HEK293T (cell line): ENCODE measurements at regions not wholly inside any gene's neighbourhood (a gene's known extent, or its start where the extent isn't known, plus 50 kb on each side); places are given as distances from the start of the nearest gene placed in this dataset.

Source experiments
- BHLHE40 ChIP-seq: fragments of 450-650 bp; IDR thresholded peaks from 2 replicates; pipeline ENCODE4 v1.6.1; 2016; ENCODE audit warnings: mild to moderate bottlenecking, moderate library complexity, borderline replicate concordance
- ELF4 ChIP-seq: fragments of 450-650 bp; IDR thresholded peaks from 2 replicates; pipeline ENCODE4 v1.6.1; 2017; ENCODE audit warnings: antibody characterized with exemption
- FOXM1 ChIP-seq: fragments of 450-650 bp; IDR thresholded peaks from 2 replicates; pipeline ENCODE4 v1.6.1; 2017; ENCODE audit warnings: mild to moderate bottlenecking, borderline replicate concordance
- L3MBTL2 ChIP-seq: fragments of 450-650 bp; conservative IDR thresholded peaks from 2 replicates; pipeline ENCODE4 v1.6.1; 2016; ENCODE audit warnings: mild to moderate bottlenecking
- LEF1 ChIP-seq: fragments of 450-650 bp; IDR thresholded peaks from 2 replicates; pipeline ENCODE4 v1.6.1; 2017; ENCODE audit warnings: mild to moderate bottlenecking, borderline replicate concordance
- NFRKB ChIP-seq: fragments of 450-650 bp; IDR thresholded peaks from 2 replicates; pipeline ENCODE4 v1.6.1; 2016; ENCODE audit warnings: mild to moderate bottlenecking, moderate library complexity
- SP1 ChIP-seq: fragments of 450-650 bp; IDR thresholded peaks from 2 replicates; pipeline ENCODE4 v1.6.1; 2017
- SUZ12 ChIP-seq: fragments of 450-650 bp; IDR thresholded peaks from 2 replicates; pipeline ENCODE4 v1.6.1; 2016; ENCODE audit warnings: mild to moderate bottlenecking
- TARDBP ChIP-seq: fragments of 450-650 bp; IDR thresholded peaks from 2 replicates; pipeline ENCODE4 v1.6.1; 2016

DNA sequence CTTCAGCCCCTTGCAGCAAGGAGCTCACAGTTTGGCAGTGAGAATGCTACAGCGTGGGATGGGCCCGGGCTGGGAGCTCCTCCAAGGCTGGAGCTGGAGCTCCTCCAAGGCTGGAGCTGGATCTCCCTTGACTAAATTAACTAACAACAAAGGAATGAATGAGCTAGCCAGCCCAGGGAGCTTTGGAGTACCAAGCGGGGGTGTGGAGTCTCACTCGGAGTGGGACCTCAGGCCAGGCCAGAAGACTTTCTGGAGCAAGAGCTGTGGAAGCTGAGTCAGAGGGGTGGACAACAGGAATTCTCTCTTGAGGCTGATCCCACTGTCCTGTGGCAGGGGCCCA, 244.7 kb upstream of the HS6ST1 start:
- TF ChIP-seq L3MBTL2 (no peak), LEF1 (no peak), BHLHE40 (no peak), NFRKB (no peak), SP1 (no peak), ELF4 (no peak), SUZ12 (no peak), FOXM1 (no peak), TARDBP (no peak)
